Right atrium auricular region (tissue), 2 donors: ENCODE measurements at regions not wholly inside any gene's neighbourhood (a gene's known extent, or its start where the extent isn't known, plus 50 kb on each side); places are given as distances from the start of the nearest gene placed in this dataset.

Source experiments
- DNase-seq: peaks from one replicate; pipeline ENCODE4 v3.0.0-alpha.2; 2019; ENCODE audit warnings: low spot score
- H3K27ac ChIP-seq, 2 donors: fragments of 200-600 bp; sonication (generic); 1 replicate in 1 of 2; 2 replicates in 1 of 2; pipeline ENCODE4 v1.5.1; 2016 to 2019
- H3K27me3 ChIP-seq, 2 donors: fragments of 200-600 bp; sonication (generic); one replicate each; pipeline versions ENCODE4 v1.5.1 to v1.6.0; 2017 to 2019
- H3K36me3 ChIP-seq: fragments of 200-600 bp; sonication (generic); one replicate; pipeline ENCODE4 v1.5.1; 2016
- H3K4me1 ChIP-seq, 2 donors: fragments of 200-600 bp; sonication (generic); one replicate each; pipeline versions ENCODE4 v1.5.1 to v1.6.0; 2017 to 2019
- H3K4me3 ChIP-seq, 2 donors: fragments of 200-600 bp; sonication (generic); 1 replicate in 1 of 2; 2 replicates in 1 of 2; pipeline ENCODE4 v1.5.1; 2017 to 2019; ENCODE audit warnings: mild to moderate bottlenecking in 1 of 2, moderate library complexity in 1 of 2
- H3K9me3 ChIP-seq, 2 donors: fragments of 200-600 bp; sonication (generic); one replicate each; pipeline ENCODE4 v1.5.1; 2019
- CTCF ChIP-seq, 2 donors: fragments of 200-600 bp; sonication (generic); IDR thresholded peaks; one replicate each; pipeline ENCODE4 v1.5.1; 2019; ENCODE audit warnings: antibody characterized with exemption in 2 of 2

- Histone ChIP-seq H3K9me3 (peaks cover 0 to 9% of the 10 kb centered on the region in 2 donors), H3K4me1 (no peaks in the 10 kb centered on the region), H3K36me3 (no peaks in the 10 kb centered on the region), H3K27me3 (no peaks in the 10 kb centered on the region), H3K4me3 (no peak overlapping the region), H3K27ac (no peak overlapping the region)
- TF ChIP-seq CTCF (IDR thresholded peaks at IDR 0.05) = no peak
- no peak for DNase-seq
Observed at GRCh38 chr18:78191276-78191675, 788.3 kb upstream of the SALL3 start.

- H3K4me1 ChIP-seq = no peaks in the 10 kb centered on the region
- H3K4me3 ChIP-seq = no peak overlapping the region
- H3K27me3 ChIP-seq = no peaks in the 10 kb centered on the region
- no peak for DNase-seq
- peaks cover 0 to 5% of the 10 kb centered on the region in 2 donors for H3K9me3 ChIP-seq
- no peak for TF ChIP-seq CTCF (IDR thresholded peaks at IDR 0.05)
- no peak overlapping the region for H3K27ac ChIP-seq
- H3K36me3 ChIP-seq = no peaks in the 10 kb centered on the region
Observed at GRCh38 chr18:78192054-78192453, 787.6 kb upstream of the SALL3 start.

GRCh38 chr18:78196280-78196679, 783.3 kb upstream of the SALL3 start:
- no peaks in the 10 kb centered on the region for H3K4me1 ChIP-seq
- H3K27ac ChIP-seq = no peak overlapping the region
- no peak for DNase-seq
- H3K27me3 ChIP-seq = no peaks in the 10 kb centered on the region
- H3K4me3 ChIP-seq = no peak overlapping the region
- no peak for TF ChIP-seq CTCF (IDR thresholded peaks at IDR 0.05)
- no peaks in the 10 kb centered on the region for H3K36me3 ChIP-seq
- H3K9me3 ChIP-seq = no peaks in the 10 kb centered on the region

GRCh38 chr18:78199002-78199401, 780.6 kb upstream of the SALL3 start:
- Histone ChIP-seq H3K36me3 (no peaks in the 10 kb centered on the region), H3K9me3 (no peaks in the 10 kb centered on the region), H3K4me3 (no peak overlapping the region), H3K27me3 (no peaks in the 10 kb centered on the region), H3K4me1 (no peaks in the 10 kb centered on the region), H3K27ac (no peak overlapping the region)
- no peak for DNase-seq
- TF ChIP-seq CTCF (IDR thresholded peaks at IDR 0.05) = no peak

GRCh38 chr18:78199611-78200010, 780.0 kb upstream of the SALL3 start:
- H3K27ac ChIP-seq = no peak overlapping the region
- no peak for TF ChIP-seq CTCF (IDR thresholded peaks at IDR 0.05)
- H3K4me1 ChIP-seq = no peaks in the 10 kb centered on the region

GRCh38 chr18:78207942-78208341, 771.7 kb upstream of the SALL3 start:
- Histone ChIP-seq H3K27ac (no peak overlapping the region), H3K4me3 (no peak overlapping the region), H3K36me3 (no peaks in the 10 kb centered on the region), H3K4me1 (no peaks in the 10 kb centered on the region), H3K27me3 (no peaks in the 10 kb centered on the region), H3K9me3 (no peaks in the 10 kb centered on the region)
- no peak for DNase-seq
- TF ChIP-seq CTCF (IDR thresholded peaks at IDR 0.05) = no peak

More at GRCh38 chr18:78199611-78200010, 780.0 kb upstream of the SALL3 start:
- Histone ChIP-seq H3K9me3 (no peaks in the 10 kb centered on the region), H3K36me3 (no peaks in the 10 kb centered on the region), H3K4me3 (no peak overlapping the region), H3K27me3 (no peaks in the 10 kb centered on the region)
- no peak for DNase-seq
